ENCODE measurements at regions not wholly inside any gene's neighbourhood (a gene's known extent, or its start where the extent isn't known, plus 50 kb on each side); places are given as distances from the start of the nearest gene placed in this dataset.
A peak's percentile ranks its signal among the peaks of the same experiment; 100 is the strongest.

DNA sequence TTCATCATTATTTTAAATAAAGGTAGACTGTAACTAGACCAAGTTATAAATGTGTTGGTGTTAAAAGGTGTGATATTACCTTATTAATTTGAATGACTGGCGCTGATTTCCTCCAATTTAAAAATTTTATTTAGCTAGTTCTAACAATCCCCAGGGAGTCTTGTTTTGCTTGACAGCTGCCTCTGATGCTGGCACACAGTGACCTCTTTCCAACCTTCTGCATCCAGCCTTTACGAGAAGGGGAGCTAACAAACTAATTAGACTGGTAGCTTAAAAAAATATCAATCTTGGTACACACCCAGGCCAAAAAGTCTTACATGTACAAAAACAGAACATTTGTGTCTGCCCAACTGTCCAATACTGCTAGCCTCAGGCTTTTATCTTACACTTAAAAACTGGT is 51.8 kb upstream of the ENPEP start:
- Histone ChIP-seq H3K4me1 (no peaks in the 10 kb centered on the region), H3K27me3 (no peaks in the 10 kb centered on the region), H3K4me3 (no peak overlapping the region), H3K36me3 (no peaks in the 10 kb centered on the region), H3K9me3 (peaks cover 0 to 5% of the 10 kb centered on the region in 2 donors), H3K27ac (no peak overlapping the region)
- TF ChIP-seq, protein P1, sequence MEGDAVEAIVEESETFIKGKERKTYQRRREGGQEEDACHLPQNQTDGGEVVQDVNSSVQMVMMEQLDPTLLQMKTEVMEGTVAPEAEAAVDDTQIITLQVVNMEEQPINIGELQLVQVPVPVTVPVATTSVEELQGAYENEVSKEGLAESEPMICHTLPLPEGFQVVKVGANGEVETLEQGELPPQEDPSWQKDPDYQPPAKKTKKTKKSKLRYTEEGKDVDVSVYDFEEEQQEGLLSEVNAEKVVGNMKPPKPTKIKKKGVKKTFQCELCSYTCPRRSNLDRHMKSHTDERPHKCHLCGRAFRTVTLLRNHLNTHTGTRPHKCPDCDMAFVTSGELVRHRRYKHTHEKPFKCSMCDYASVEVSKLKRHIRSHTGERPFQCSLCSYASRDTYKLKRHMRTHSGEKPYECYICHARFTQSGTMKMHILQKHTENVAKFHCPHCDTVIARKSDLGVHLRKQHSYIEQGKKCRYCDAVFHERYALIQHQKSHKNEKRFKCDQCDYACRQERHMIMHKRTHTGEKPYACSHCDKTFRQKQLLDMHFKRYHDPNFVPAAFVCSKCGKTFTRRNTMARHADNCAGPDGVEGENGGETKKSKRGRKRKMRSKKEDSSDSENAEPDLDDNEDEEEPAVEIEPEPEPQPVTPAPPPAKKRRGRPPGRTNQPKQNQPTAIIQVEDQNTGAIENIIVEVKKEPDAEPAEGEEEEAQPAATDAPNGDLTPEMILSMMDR (IDR thresholded peaks at IDR 0.05) = no peak
- intact Hi-C loops (cut with DNase I) = no loop called here
- DNase-seq = no peak
- ATAC-seq = no peak

GRCh38 chr4:110418641-110419040 is 57.3 kb upstream of the ENPEP start:
- intact Hi-C loops (cut with DNase I) = no loop called here
- no peak for ATAC-seq
- Histone ChIP-seq H3K4me3 (no peak overlapping the region), H3K4me1 (peaks cover 0 to 5% of the 10 kb centered on the region in 2 donors), H3K36me3 (no peaks in the 10 kb centered on the region), H3K27ac (no peak overlapping the region), H3K9me3 (peaks cover 0 to 5% of the 10 kb centered on the region in 2 donors), H3K27me3 (no peaks in the 10 kb centered on the region)
- TF ChIP-seq, protein P1 (IDR thresholded peaks at IDR 0.05) = no peak
- DNase-seq = peak in 1 of 4 donors; percentile 64

DNA sequence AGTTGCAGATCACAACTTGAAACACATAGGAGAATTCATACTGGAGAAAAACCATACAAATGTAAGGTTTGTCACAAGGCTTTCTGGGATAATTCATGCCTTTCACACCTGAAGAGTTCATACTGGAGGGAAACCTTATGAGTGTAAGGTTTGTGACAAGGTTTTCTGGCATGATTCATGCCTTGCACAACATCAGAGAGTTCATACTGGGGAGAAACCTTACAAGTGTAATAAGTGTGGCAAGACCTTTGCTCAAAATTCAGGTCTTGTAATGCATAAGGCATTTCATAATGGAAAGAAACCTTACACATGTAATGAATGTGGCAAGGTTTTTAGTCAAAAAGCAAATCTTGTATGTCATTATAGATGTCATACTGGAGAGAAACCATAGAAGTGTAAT is 58.8 kb upstream of the ENPEP start:
- ATAC-seq = no peak
- H3K27me3 ChIP-seq = no peaks in the 10 kb centered on the region
- no peak overlapping the region for H3K27ac ChIP-seq
- no peaks in the 10 kb centered on the region for H3K36me3 ChIP-seq
- TF ChIP-seq, protein P1 (IDR thresholded peaks at IDR 0.05) = no peak
- peaks cover 0 to under 1% of the 10 kb centered on the region in 2 donors for H3K9me3 ChIP-seq
- intact Hi-C loops (cut with DNase I) = no loop called here
- no peak for DNase-seq
- no peak overlapping the region for H3K4me3 ChIP-seq
- peaks cover 0 to 5% of the 10 kb centered on the region in 2 donors for H3K4me1 ChIP-seq

- Histone ChIP-seq H3K36me3 (no peaks in the 10 kb centered on the region), H3K9me3 (no peaks in the 10 kb centered on the region), H3K27me3 (no peaks in the 10 kb centered on the region), H3K27ac (no peak overlapping the region), H3K4me3 (no peak overlapping the region), H3K4me1 (peaks cover 0 to 5% of the 10 kb centered on the region in 2 donors)
- ATAC-seq = no peak
- intact Hi-C loops (cut with DNase I) = no loop called here
- TF ChIP-seq, protein P1 (IDR thresholded peaks at IDR 0.05) = no peak
- no peak for DNase-seq
Observed at GRCh38 chr4:110415478-110415877, 60.5 kb upstream of the ENPEP start.

DNA sequence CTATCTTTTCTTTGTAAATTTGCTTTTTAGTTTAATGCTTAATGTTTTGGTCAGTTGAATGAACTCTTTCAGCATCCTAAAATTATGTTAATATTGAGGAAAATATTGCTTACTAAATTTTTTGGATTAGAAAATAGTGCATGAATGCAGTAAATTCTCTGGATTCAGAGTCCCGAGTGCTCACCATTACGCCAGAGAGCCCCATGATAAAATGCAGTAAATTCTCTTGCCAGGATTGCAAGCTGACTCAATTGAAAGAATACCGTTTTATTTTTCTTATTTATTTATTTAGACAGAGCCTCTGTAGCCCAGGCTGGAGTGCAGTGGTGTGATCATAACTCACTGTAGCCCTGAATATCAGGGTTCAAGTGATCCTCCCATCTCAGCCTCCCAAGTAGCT is 60.9 kb upstream of the ENPEP start:
- Histone ChIP-seq H3K4me1 (peaks cover 0 to 5% of the 10 kb centered on the region in 2 donors), H3K4me3 (no peak overlapping the region), H3K27ac (no peak overlapping the region), H3K36me3 (no peaks in the 10 kb centered on the region), H3K27me3 (no peaks in the 10 kb centered on the region), H3K9me3 (no peaks in the 10 kb centered on the region)
- TF ChIP-seq, protein P1 (IDR thresholded peaks at IDR 0.05) = no peak
- intact Hi-C loops (cut with DNase I) = no loop called here
- ATAC-seq (no peak), DNase-seq (peak in 1 of 4 donors; percentile 3)
